HG03095 (cell line): ENCODE measurements at regions not wholly inside any gene's neighbourhood (a gene's known extent, or its start where the extent isn't known, plus 50 kb on each side); places are given as distances from the start of the nearest gene placed in this dataset.
"Not testable (repeated sequence)": the region's sequence is repeated elsewhere in the genome, so short reads cannot be mapped to it uniquely, and the experiment has no call there.

ENCODE experiments used
- ATAC-seq: cut with Tn5 transposase; IDR thresholded peaks from one replicate; pipeline ENCODE4 v1.9.1; 2021; ENCODE audit warnings: moderate library complexity; ENCODE audit not compliant: unreplicated experiment

GRCh38 chr5:121608826-121609225, 242.9 kb upstream of the FTMT start:
- no peak for ATAC-seq

DNA sequence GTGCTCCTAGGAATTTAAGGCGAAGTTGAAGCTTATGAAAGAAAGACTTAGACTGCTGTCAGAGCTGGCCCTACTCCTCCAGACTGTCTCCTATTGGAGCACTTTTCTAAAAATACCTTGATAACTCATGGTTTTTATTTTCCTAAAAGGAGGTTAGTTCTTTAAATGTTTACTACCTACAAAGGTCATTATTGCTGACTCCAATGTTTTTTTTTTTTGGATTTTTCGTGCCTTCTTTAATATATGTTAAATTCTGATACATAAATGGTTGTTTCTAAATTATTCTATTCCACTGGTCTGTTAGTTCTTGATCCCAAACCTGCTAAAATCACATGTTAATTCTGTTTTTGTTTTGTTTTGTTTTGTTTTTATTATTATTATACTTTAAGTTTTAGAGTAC, 227.6 kb upstream of the FTMT start:
- ATAC-seq, result no peak

DNA sequence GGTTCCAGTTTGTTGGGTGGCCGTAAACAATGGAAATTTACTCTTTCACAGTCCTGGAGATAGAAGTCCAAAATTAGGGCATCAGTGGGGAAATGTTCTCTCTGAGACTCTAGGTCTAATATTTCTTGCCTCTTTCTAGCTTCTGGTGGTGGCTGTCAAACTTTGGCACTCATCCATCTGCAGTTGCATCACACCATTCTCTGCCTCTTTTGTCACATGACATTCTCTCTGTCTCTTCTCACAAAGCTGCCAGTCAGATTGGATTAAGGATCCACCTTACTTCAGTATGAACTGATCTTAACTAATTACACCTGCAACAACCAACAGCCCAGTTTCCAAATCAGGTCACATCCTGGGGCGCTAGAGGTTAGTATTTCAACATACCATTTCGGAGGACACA, 222.9 kb upstream of the FTMT start:
- ATAC-seq, result no peak

- no peak for ATAC-seq
Observed at GRCh38 chr5:121630402-121630801, 221.3 kb upstream of the FTMT start.

DNA sequence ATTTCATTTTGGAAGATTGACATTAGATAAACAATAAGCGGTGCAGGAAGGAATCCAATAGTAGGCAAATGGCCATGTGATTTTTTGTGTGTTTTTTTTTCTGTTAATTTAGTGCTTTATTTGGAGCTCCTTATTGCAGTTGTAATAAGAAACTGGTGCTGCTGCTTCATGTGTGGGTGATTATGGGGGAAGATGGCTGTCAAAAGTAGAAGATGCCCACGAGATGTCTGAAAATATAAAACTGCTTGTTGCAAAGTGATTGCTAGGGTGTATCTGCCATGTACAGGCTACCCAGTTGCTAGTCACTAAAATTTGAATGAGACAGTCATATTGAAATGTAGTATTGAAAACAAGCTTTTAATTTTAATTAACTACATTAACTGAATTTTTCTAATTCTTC, 216.7 kb upstream of the FTMT start:
- no peak for ATAC-seq

DNA sequence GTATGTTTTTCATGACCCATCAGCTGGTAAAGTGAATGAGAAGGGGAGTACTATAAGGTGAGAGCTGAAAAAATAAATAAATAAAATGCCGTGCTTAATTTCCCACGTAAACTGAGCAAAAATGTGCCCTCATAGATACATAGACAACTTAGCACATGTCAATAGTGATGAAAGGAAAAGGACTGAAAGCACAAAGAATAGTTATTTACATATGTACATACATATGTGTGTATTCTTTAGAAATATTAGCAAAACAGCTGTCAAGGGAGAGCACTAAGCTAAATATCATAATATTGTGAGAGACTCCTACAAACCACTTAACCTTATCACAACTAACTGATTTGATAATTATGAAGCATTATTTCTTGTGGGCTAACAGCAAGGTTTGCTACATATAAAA, 213.6 kb upstream of the FTMT start:
- ATAC-seq, result no peak

DNA sequence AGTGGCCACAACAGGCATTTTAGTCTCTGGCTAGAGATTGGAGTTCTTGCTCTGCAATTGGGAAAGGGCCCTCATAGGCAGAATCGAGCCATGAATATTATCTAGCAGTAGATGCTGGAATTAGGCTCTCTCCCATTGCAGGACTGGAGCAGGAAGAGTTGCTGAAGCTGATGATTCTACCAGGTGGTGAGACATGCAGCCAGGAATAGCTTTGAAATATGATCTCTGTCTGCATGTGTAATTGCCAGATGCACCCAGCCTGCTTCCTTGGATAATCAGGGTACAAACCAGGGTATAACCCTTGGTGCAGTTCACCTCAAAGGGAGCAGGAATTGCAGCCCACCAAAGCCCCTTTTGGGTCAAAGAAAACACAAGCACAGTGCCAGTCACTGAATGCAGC, 211.4 kb upstream of the FTMT start:
- ATAC-seq, result no peak

DNA sequence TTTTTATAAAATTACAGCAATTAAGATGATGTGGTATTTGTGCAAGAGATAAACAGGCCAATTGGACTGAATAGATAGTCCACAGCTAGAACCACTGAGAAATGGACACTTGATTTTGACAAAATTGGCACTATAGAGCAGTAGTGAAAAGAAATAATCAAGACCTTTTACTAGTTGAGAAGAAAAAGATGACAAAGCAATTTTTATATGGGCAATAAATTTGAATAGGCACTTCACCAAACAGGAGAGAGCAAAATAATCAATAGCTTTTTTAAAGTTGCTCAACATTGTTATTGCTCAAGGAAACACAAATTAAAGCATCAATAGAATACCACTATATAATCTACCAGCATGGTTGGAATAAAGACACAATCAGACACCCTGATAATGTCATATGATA, 193.5 kb upstream of the FTMT start:
- no peak for ATAC-seq

DNA sequence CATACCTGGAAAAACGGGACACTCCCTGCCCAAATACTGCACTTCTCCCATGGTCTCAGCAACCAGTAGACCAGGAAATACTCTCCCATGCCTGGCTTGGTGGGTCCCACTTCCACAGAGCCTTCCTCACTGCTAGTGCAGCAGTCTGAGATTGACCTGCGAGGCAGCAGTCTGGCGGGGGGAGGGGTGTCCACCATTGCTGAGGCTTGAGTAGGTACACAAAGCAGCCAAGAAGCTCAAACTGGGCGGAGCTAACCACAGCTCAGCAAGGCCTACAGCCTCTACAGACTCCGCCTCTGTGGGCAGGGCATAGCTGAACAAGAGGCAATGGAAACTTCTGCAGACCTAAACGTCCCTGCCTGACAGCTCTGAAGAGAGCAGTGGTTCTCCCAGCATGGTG, 191.5 kb upstream of the FTMT start:
- ATAC-seq, result no peak

GRCh38 chr5:121665542-121665941, 186.1 kb upstream of the FTMT start:
- ATAC-seq, result not testable (repeated sequence)

- no peak for ATAC-seq
Observed at GRCh38 chr5:121667292-121667691, 184.4 kb upstream of the FTMT start.

DNA sequence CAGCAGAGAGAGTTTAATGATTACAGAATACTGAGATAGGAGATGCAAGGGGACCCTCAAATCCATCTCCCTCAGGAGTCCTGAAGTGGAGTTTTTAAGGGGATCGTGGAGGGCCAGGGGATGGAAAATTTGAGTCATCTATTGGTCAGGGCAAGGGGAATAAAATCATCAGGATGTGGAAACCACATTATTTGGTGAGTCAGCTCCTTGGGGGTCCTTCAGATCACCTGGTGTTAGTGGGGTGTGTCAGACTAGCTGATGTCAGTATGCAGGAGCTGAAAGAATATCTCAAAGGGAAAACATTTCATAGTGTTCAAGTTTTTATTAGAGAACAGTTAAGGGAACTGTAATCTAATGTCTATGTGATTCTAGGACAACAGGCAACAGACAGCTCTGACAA, 183.0 kb upstream of the FTMT start:
- ATAC-seq, result no peak

DNA sequence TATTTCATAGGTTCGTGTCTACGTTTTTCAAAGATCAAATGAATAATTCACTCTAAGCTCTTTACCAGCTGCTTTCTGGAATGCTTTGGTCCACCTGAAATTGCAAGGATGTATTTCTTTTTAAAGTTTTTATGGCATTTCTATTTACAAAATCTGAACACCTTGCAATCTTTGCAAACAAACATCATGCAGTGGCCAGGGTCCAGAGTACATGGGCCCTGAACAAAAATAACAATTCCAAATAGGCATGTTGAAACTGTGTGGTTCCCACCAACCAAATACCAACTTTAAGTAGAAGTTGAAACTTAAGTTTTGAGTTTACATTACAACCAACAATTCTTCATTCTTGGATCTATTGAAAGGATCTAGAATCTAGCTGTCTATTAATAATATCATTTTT, 180.1 kb upstream of the FTMT start:
- no peak for ATAC-seq

DNA sequence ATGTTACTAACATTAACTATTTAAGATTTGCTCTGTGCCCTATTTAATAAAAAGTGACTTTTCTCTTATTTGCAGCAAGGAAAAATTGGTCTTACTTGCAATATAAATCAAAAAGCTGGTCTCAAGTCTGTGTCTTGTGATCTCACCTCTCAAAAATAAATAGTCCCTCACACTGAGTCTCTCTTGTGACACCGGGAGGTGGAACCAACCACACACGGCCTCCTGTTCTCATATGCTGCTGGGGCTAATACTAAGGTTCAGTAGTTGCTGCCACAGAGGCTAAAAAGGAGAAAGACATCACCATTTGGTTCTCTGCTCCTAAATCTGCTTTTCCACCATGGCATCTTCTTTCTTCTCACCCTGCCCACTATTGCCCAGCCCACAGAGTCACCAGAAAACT, 175.8 kb upstream of the FTMT start:
- no peak for ATAC-seq

DNA sequence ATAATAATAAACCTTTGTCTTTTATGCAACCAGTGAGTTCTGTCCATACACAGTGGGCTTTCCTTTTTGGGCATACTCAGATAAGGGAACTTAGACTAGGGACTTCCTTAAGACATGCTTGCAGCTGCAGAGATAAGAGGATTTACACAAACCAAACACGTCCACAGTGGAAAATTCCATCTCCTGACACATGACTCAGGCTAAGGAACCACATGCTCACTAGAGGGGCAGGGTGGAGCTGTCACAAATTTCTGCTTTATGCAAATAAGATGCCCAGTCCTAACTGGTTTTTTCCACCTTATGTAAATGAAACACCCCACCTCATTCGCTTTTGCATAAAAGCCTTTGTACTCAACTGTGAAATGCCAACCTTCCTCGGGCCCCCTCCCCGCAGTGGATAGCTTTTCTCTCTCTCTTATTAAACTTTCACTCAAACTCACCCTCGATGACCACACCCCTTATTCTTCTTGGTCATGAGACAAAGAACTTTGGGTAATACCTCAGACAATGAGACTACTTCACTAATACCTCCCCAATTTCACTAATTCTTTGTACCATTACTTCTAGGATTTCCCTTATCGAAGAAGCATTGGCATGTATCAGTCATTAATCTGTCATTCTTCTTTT, 170.3 kb upstream of the FTMT start:
- no peak for ATAC-seq

DNA sequence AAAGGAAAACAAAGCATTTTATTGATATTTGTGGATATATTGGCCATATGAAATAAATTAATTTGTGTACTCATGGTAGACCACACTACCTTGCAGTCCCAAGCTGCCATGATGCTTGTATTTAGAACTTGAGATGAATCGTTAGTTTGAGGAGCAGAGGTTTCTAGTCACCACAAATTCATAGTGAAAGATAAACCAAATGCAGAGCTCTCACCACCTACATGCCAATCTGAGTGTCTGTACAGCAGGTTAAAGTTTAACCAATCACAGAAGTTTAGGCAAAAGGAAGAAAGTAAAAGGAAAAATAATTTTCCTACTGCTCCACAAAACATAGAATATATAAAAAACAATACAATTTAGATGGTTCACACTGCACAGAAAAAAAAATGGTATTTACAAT, 163.6 kb upstream of the FTMT start:
- ATAC-seq, result no peak

DNA sequence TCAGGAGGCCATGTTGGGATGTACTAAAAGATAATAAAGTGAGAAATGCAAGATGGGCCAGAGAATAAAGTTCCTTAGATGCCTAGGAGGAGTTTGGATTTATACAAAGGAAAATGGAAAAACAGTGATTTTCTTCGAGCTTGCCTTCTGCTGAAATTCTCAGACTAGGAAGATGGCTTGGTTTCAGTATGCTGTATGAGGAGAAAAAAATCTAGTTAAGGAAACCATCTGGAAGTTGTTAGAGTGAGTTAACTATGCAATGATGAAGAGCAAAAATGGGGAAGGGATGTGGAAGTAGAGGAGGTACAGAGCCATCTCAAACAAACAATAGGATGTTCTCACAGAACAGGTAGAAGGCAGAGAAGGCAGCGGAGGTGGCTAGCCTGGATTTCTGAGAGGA, 162.9 kb upstream of the FTMT start:
- ATAC-seq, result no peak

DNA sequence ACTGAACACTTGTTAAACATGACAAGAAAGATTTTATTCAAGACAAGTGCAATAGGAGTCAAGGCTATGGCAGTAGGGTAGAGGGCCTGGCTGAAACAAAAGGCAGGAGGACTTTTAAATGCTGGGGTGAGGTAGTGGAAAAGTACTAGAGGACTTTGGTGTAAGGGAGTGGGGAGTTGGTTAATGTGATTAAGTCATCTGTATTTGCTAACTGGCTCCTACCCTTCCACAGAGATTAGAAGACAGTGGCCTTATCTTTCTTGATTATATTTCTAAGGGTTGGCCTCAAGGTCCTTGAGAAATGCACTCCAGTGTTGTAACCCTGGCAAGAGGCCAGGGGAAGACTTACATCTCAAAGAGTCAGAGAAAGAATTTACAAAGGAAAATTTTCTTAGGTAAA, 160.2 kb upstream of the FTMT start:
- no peak for ATAC-seq

DNA sequence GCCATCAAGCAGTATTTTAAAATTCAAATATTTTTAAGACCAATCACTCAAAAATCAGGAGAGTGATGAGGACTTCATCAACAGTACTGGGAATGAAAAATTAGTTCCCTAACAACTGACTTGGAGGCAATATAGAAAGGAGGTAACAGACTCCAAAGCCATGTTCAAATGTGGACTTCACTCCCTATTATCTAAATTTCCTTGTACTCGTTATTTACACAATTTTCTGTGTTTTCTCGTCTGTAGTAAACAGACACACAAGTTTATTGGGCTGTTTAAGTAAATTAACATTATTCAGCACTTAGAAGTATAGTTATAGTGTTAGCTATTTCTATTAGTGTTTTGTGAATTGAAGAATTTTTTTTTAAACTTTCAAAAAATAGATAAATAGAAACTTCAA, 159.5 kb upstream of the FTMT start:
- ATAC-seq, result no peak

DNA sequence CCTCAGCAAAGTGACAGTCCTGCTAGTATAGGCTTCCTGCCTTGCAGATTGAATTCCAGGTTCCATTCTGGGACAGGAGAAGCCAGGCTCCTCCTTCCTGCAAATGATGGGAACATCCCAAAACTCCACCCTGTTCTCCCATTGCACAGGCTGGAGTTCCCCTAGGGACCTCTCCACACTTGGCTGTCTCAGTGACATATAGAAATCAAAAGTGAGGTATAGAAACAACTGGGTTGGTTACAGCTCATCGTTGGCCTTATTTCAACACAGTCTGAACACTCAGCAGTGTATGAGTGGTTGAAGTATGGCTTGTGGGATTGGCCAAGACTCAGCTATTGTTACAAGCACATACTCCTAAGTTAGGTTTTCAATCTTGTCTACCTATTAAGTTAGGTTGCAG, 157.8 kb upstream of the FTMT start:
- no peak for ATAC-seq

- ATAC-seq, result no peak
Observed at GRCh38 chr5:121695307-121695706, 156.4 kb upstream of the FTMT start.

DNA sequence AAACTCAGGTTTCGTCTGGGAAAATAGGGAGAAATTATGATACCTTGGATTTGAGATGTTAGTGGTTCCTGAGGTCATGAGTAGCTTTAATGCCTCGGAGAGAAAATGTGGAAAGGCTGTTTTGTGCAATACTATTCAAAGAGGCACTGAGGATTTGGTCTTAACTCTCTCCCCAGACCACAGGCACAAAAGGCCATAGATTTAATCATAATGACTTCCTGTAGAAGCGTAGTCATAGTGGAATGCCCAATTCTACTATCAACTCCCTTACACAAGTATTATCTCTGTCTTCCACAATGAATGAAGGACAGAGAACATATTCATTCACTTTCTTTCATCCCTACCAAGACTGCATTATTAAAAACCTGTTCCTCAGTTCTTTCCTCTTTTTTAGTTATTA, 153.0 kb upstream of the FTMT start:
- no peak for ATAC-seq

DNA sequence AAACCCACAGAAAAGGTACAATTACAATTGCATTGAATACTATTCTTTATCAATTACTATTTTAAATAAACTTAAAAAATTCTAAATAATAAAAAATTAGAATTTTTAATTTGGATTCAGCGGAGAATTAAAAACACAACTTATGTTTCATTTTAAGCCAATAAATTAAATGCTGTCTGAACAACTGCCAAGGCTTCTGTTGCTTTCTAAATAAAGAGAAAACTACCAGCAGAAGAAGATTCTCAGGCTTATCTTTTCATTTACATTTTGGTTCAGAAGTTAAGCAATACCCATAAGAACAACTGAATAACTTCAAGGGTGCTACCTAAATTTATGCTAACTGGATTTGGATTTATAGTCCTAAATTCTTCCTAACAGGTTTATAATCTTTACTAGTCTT, 150.0 kb upstream of the FTMT start:
- no peak for ATAC-seq

GRCh38 chr5:121702682-121703081, 149.0 kb upstream of the FTMT start:
- no peak for ATAC-seq
